ENCODE measurements at regions not wholly inside any gene's neighbourhood (a gene's known extent, or its start where the extent isn't known, plus 50 kb on each side); places are given as distances from the start of the nearest gene placed in this dataset.

GRCh38 chr17:65477600-65477999 lies 83.8 kb downstream of the AXIN2 start:
- in situ Hi-C loops (cut with HindIII; ENCODE audit: low sequenced_read_pairs), result no loop called here
- DNase-seq (ENCODE audit: low spot score), result no peak

- in situ Hi-C loops (cut with HindIII; ENCODE audit: low sequenced_read_pairs), result no loop called here
- no peak for DNase-seq (ENCODE audit: low spot score)
Observed at GRCh38 chr17:65474660-65475059, 86.8 kb downstream of the AXIN2 start.

- DNase-seq (ENCODE audit: low spot score), result no peak
- in situ Hi-C loops (cut with HindIII; ENCODE audit: low sequenced_read_pairs), result no loop called here
Observed at GRCh38 chr17:65473985-65474384, 87.5 kb downstream of the AXIN2 start.

- in situ Hi-C loops (cut with HindIII; ENCODE audit: low sequenced_read_pairs), result no loop called here
Observed at GRCh38 chr17:65473363-65473762, 88.1 kb downstream of the AXIN2 start.

GRCh38 chr17:65472666-65473309 lies 88.7 kb downstream of the AXIN2 start:
- in situ Hi-C loops (cut with HindIII; ENCODE audit: low sequenced_read_pairs), result no loop called here
- no peak for DNase-seq (ENCODE audit: low spot score)

More at GRCh38 chr17:65473363-65473762, 88.1 kb downstream of the AXIN2 start:
- no peak for DNase-seq (ENCODE audit: low spot score)

- in situ Hi-C loops (cut with HindIII; ENCODE audit: low sequenced_read_pairs), result no loop called here
Observed at GRCh38 chr17:65470783-65471182, 90.7 kb downstream of the AXIN2 start.

GRCh38 chr17:65468321-65468720 lies 93.1 kb downstream of the AXIN2 start:
- in situ Hi-C loops (cut with HindIII; ENCODE audit: low sequenced_read_pairs), result no loop called here
- DNase-seq (ENCODE audit: low spot score), result no peak

More at GRCh38 chr17:65470783-65471182, 90.7 kb downstream of the AXIN2 start:
- no peak for DNase-seq (ENCODE audit: low spot score)

GRCh38 chr17:65467156-65467555 lies 94.3 kb downstream of the AXIN2 start:
- DNase-seq (ENCODE audit: low spot score), result no peak
- in situ Hi-C loops (cut with HindIII; ENCODE audit: low sequenced_read_pairs), result no loop called here

- in situ Hi-C loops (cut with HindIII; ENCODE audit: low sequenced_read_pairs), result no loop called here
- DNase-seq (ENCODE audit: low spot score), result no peak
Observed at GRCh38 chr17:65466547-65466946, 94.9 kb downstream of the AXIN2 start.

- DNase-seq (ENCODE audit: low spot score), result no peak
- in situ Hi-C loops (cut with HindIII; ENCODE audit: low sequenced_read_pairs), result no loop called here
Observed at GRCh38 chr17:65463242-65463641, 98.2 kb downstream of the AXIN2 start.

GRCh38 chr17:65459677-65460347 lies 101.6 kb downstream of the AXIN2 start:
- in situ Hi-C loops (cut with HindIII; ENCODE audit: low sequenced_read_pairs), result no loop called here

GRCh38 chr17:65457635-65458257 lies 103.7 kb downstream of the AXIN2 start:
- DNase-seq (ENCODE audit: low spot score), result no peak
- in situ Hi-C loops (cut with HindIII; ENCODE audit: low sequenced_read_pairs), result no loop called here

More at GRCh38 chr17:65459677-65460347, 101.6 kb downstream of the AXIN2 start:
- DNase-seq (ENCODE audit: low spot score), result no peak

GRCh38 chr17:65457183-65457582 lies 104.3 kb downstream of the AXIN2 start:
- in situ Hi-C loops (cut with HindIII; ENCODE audit: low sequenced_read_pairs), result no loop called here
- no peak for DNase-seq (ENCODE audit: low spot score)

GRCh38 chr17:65456368-65457151 lies 104.9 kb downstream of the AXIN2 start:
- in situ Hi-C loops (cut with HindIII; ENCODE audit: low sequenced_read_pairs), result no loop called here
- no peak for DNase-seq (ENCODE audit: low spot score)

GRCh38 chr17:65455972-65456343 lies 105.5 kb downstream of the AXIN2 start:
- DNase-seq (ENCODE audit: low spot score), result peak; percentile 11

GRCh38 chr17:65455154-65455971 lies 106.1 kb downstream of the AXIN2 start:
- in situ Hi-C loops (cut with HindIII; ENCODE audit: low sequenced_read_pairs), result no loop called here

More at GRCh38 chr17:65455972-65456343, 105.5 kb downstream of the AXIN2 start:
- in situ Hi-C loops (cut with HindIII; ENCODE audit: low sequenced_read_pairs), result no loop called here

GRCh38 chr17:65453204-65453931 lies 108.1 kb downstream of the AXIN2 start:
- no peak for DNase-seq (ENCODE audit: low spot score)
- in situ Hi-C loops (cut with HindIII; ENCODE audit: low sequenced_read_pairs), result no loop called here

More at GRCh38 chr17:65455154-65455971, 106.1 kb downstream of the AXIN2 start:
- DNase-seq (ENCODE audit: low spot score), result no peak

GRCh38 chr17:65449495-65449894 lies 112.0 kb downstream of the AXIN2 start:
- DNase-seq (ENCODE audit: low spot score), result no peak
- in situ Hi-C loops (cut with HindIII; ENCODE audit: low sequenced_read_pairs), result no loop called here
